GM13976 (cell line): ENCODE measurements at regions not wholly inside any gene's neighbourhood (a gene's known extent, or its start where the extent isn't known, plus 50 kb on each side); places are given as distances from the start of the nearest gene placed in this dataset.

Experiments used
- DNase-seq: peaks from one replicate; pipeline ENCODE4 v3.0.0; 2012; ENCODE audit warnings: low spot score
- CTCF ChIP-seq: IDR thresholded peaks from 2 replicates; pipeline ENCODE4 v1.5.1; 2012; ENCODE audit warnings: borderline replicate concordance, mild to moderate bottlenecking; ENCODE audit not compliant: insufficient read depth; ENCODE audit errors: extremely low read depth, missing control alignments, control extremely low read depth
- in situ Hi-C: fragments of 300-500 bp; cut with MboI; formaldehyde crosslinking; loops from one replicate; pipeline ENCODE4 v1.12.0; 2022; ENCODE audit warnings: low sequenced_read_pairs, mixed read lengths, inconsistent platforms; ENCODE audit not compliant: unreplicated experiment

GRCh38 chr2:62277688-62278087 lies 81.8 kb downstream of the B3GNT2 start:
- in situ Hi-C loops = no loop called here
- no peak for TF ChIP-seq CTCF
- DNase-seq = no peak
